Hippocampal formation (tissue), 2 donors: ENCODE measurements at regions not wholly inside any gene's neighbourhood (a gene's known extent, or its start where the extent isn't known, plus 50 kb on each side); places are given as distances from the start of the nearest gene placed in this dataset.
"Not testable (repeated sequence)": the region's sequence is repeated elsewhere in the genome, so short reads cannot be mapped to it uniquely, and the experiment has no call there.

Source experiments
- DNase-seq, 2 donors: peaks; one replicate each; lab custom pipeline; 2025; lab: John Stamatoyannopoulos, UW

DNA sequence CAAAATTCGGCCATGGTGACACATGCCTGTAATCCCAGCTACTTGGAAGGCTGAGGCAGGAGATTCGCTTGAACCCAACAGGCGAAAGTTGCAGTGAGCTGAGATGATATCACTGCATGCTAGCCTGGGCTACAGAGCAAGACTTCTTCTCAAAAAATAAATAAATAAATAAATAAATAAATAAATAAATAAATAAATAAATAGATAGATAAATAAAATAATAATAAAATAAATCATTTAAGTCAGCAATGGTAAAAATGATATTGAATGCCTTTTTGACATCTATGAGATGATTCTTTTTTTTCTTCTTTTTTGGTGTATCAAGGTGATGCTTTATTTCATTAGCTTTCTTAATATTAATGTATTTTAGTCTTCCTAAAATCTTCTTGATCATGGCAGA is 221.7 kb upstream of the RXFP2 start:
- DNase-seq: no peak

DNA sequence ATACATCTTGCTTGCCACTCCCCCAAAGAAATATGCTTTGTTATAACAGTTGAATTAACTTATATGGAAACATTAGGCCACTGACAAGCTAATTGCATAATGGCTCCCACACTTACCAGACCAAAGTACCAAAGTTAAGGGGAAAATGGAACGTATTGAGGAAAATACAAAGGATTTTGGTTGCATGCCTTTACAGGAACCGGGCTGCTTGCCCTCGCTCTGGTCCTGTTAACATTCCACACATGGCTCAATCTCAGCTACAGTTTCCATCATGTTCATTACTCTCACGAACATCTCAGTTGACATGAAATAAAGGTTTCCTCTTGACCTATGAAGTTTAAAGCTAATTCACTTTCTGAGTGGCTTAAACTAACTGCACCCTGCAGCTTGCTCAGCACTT is 220.7 kb upstream of the RXFP2 start:
- DNase-seq: no peak

DNA sequence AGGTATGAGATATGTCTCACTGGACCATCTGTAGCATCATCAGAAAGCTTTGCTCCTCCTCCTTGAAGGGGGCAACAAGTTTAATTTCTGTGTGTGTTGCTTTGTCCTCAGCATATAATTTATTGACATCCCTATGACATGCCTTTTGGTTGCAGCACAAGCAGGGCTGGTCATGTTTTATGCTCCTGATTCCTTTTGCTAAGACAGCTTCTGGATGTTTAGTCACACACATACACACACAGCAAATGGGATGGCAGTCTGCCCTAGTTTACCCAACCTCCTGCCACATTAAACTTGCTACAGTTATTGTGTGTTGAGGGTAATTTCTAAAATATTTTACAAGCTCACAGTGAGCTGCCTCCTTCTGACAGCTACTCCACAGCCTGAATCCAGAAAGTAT is 217.9 kb upstream of the RXFP2 start:
- no peak for DNase-seq

DNA sequence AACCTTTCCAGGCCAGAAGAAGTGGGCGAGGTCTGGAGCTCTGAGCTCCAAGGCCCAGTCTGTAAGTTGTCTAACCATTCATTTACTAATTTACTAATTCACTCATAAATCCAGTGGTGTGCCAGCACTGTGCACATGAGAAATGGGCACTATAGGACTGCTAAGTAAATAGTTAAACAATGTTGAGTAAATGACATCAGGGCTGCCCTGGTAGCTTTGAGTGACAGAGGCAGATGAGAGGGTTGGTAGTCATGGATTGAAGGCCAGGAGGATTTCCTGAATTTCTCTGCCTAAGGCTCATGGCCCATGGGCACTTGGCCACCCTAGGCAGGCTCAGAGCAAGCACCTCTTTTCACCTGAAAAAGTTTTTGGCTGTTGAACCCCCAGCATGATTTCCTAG is 216.9 kb upstream of the RXFP2 start:
- DNase-seq: no peak

DNA sequence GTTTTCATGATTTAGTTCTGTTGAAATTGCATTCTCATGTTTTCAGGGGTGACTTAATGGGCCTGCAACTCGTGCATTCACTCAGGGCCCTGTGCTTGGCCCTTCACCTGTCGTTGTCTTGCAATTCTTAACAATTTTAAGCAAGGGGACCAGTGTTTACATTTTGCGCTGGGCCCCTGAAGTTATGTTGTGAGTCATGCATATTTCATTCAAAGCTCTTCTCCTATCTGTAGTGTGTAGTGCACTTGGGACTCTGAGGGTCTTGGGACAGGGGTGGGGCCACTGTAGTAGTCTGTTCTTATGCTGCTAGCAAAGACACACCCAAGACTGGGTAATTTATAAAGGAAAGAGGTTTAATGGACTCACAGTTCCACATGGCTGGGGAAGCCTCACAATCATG is 211.2 kb upstream of the RXFP2 start:
- DNase-seq: no peak

DNA sequence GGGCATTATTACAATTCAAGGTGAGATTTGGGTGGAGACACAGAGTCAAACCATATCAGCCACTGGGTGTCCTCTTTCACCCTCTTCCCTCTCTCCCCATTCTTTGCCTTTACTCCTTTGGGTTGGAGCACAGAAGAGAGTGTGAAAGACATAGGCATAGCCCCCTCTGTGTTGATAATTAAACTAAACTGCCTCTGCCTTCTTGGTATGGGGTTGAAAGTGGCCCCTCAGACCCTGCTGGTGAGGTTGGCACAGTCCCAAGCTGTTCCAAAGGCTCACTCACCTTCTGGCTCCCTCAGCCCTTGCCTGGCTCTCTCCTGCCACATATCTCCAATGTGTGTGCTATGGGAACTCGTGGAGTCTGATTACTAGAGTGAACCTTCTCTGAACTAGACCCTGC is 210.6 kb upstream of the RXFP2 start:
- DNase-seq: no peak

DNA sequence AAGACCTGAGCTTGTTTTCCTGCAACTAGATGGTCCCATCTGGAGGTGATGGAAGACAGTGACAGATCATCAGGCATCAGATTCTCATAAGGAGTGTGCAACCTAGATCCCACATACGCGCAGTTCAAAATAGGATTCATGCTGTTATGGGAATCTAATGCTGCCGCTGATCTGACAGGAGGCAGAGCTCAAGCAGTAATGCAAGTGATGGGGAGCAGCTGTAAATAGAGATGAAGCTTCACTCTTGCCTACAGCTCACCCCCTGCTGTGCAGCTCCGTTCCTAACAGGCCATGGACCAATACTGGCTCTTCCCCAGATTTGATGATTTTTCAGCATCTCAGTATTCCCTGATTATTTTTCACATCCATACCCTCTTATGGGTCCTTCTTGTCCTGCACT is 208.4 kb upstream of the RXFP2 start:
- no peak for DNase-seq

DNA sequence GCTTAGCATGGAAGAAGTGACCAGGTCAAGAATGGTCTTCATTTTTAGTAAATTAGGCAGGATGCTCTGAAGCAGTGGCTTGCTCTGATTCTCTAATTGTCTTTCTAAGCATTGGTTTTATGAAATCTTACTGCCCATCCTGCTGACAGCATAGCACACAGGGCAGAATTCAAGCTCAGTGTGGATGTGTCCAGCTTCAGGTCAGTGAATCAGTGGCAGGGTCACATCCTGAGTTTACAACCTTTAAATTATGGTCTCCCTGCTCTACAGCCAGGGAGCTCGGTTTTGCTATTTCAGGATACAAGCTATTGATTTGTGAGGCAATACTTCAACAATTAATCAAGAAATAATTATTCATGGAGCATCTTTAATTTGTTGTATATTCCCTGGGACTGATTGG is 202.3 kb upstream of the RXFP2 start:
- DNase-seq: no peak

DNA sequence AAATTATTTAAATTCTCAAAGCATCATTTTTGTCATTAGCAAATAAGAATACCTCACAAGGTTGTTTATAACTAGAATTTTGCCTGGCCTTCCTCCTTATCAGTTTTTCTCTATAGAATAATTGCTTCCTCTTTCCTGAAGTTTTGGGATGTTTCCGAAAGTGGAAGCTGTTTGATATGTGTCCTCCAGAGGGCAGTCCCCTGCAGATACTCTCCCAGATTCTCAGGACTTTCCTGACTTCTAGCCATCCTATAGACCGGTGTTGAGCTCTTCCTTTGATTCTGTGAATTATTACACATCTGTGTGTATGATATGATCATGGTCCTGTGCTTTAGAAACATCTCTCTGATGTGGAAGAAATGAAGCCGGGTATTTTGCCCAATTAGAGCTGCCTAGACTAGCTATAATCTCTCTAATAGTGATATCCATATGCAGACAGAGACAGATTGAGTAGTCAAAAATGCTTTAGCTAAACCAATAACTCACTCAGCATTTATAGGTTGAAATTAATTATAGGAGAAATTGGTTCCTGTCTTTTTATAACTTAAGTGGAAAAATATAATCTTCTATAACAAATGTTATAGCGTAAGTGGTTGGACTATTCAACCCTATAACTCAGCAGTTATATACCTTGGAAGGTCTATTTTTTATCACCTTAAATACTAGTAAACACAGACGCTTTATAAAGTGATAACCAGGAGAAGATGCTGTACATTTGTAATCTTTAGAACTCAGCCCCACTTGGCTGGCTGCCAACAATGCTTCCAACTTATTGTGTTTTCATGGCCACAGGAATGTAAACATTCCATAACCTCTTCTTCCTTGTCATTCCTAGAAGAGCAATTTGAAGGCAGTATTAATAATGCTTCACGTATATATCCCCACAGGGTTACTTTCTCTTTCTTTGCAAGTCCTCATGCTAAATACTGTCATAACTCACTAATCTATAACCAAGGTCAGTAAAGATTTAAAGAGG is 201.0 kb upstream of the RXFP2 start:
- no peak for DNase-seq

DNA sequence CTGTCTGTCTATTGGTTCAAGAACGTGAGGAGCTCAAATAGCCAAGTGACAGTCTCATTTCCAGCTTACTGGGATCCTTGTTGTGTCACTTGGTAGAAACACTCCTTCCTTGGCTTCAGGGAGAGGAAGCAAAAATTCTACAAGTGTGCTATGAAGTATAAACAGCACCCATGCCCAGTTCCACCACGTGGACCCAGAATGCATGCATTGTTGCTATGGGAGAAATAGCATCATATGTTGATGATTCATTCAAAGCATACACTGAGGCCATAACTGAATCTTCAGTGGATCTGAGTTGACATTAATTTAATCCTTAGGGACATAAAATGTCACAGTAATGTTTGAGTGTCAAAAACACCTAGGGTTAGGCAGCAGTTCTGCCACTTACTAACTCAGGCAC is 199.0 kb upstream of the RXFP2 start:
- DNase-seq: no peak

DNA sequence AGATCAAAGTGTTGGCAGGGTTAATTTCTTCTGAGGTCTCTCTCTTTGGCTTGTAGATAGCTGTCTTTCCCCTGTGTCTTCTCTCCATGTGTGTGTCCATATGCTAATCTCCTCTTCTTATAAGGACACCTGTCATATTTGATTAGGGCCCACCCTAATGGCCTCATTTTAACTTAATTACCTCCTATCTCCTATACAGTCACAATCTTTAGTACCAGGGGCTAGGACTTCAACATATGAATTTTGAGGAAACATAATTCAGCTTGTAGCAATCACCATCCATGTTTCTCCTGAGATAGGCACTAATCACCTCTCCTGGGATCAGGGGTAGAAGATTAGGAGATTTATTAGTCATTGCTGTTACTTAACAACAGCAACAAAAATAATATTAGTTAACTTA is 196.1 kb upstream of the RXFP2 start:
- no peak for DNase-seq

DNA sequence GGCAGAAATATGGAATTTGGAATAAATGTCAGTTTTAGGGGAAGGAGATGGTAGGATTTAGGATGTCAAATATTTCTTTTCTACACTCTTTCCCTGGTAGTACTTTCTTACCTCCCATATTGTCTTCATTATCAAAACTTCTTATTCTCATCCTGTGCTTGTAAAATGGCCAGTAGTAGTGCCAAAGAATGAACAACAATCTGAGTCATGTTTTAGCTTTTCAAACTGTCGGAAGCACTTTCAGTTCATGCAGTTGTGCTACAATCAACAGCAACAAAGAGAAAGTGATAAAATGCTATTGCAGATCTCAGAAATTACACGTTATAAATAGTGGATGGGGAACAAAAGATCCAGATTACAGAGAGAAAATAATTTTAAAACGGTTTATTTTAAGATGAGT is 193.7 kb upstream of the RXFP2 start:
- DNase-seq: no peak

DNA sequence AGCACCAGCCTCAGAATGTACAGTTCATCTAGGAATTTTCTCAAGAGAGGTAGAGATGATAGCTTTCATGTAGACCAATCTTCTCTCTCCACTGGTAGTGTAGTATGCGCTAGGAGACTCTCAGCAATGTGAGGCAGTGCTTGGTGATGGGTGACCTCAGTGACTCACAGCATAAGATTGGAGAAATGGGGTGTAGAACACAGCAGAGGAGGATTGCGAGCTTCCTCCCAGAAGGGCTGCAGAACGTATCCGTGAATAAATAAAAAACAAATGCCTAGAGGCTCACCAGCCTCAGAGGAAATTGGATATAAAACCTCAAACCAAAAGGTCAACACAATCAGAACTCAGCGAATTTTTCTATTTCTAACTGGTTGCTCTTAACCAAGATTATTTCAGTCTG is 182.9 kb upstream of the RXFP2 start:
- no peak for DNase-seq

DNA sequence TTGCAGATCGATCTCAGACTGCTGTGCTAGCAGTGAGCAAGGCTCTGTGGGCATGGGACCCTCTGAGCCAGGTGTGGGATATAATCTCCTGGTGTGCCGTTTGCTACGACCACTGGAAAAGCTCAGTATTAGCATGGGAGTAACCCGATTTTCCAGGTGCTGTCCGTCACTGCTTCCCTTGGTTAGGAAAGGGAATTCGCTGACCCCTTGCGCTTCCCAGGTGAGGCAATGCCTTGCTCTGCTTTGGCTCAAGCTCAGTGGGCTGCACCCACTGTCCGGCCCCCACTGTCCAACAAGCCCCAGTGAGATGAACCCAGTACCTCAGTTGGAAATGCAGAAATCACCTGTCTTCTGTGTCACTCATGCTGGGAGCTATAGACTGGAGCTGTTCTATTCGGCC is 155.1 kb upstream of the RXFP2 start:
- not testable (repeated sequence) for DNase-seq

DNA sequence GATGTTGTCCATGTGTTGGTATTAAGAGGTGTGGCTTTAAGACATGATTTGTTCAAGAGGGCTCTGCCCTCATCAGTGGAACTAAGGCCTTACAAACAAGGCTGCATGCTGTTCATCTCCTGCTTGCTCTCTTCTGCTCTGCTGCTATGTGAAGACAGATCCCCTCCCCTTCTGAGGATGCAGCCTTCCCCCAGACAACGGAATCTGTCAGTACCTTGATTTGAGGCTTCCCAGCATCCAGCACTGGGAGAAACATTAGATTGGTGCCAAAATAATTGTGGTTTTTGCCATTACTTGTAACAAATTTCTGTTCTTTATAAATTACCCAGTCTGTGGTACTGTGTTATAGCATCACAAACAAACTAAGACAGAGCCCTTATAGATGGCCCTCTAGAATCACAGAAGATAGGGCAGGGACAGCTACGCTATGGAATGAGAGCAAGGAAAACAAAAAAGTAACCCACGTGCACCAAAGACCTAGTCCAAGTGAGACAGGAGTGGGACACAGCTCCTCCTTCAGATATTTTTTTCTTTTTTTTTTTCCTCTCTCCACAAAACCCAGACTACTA is 151.5 kb upstream of the RXFP2 start:
- no peak for DNase-seq

DNA sequence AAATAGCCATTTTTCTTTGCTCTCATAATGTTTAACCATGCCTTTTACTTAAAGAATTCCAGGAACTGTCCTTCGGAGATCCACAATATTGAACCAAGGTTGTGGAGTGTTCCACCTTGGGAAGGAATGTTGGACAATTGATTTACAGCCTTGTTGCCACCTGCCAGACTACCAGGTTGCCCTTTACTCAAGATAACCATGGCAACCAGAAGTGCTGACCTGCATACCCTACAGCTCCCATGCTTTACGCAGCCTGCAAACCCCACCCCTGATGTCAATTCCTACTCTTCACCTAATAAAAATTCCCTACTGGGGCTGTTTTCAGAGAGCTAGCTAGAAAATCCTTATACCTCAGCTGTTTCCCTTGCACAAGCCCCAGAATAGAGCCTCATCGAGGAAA is 151.0 kb upstream of the RXFP2 start:
- DNase-seq: no peak

DNA sequence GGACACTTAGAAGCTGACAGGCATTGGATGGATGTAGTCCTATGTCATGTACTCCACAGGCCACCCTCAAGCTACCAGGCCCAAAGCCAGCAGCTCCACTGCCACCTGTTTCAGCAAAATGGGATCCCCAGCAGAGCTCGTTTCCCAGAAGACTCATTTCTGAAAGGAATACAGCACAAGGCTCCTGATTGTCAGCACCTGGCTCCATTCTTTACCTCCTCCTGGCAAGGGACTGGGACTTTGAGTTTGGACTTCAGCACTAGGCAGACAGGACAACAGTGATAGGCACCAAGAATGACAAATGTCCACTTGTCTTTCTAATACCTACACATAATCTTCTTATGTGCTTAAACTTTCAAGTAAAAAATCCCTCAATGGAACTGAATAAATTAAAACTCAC is 150.4 kb upstream of the RXFP2 start:
- DNase-seq: no peak

DNA sequence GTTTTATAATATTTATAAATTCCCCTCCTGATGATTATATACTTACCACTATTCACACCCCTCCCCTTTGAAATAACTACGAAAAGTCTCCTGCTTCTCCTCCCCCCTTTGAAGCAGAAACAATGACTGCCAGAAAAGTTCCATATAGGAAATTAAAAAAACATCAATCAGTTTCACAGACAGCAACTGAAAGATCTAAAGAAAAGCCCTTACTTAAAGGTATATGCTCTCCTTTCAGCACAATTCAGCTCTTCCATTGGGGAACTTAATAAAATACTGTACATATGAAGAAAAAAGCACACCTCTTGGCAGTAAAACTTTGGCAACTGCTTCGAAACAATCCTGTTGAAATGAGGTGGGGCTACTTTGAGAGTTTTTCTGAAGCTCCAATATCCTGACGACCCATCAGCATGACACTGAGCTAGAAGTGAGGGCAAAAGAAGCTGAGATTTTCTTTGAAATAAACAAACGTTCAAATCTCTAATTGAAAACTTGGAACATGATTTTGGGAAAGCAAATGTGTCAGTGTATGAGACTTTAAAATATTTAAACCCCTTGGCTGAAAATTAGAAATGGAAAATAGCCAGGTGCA is 147.6 kb upstream of the RXFP2 start:
- DNase-seq: no peak

DNA sequence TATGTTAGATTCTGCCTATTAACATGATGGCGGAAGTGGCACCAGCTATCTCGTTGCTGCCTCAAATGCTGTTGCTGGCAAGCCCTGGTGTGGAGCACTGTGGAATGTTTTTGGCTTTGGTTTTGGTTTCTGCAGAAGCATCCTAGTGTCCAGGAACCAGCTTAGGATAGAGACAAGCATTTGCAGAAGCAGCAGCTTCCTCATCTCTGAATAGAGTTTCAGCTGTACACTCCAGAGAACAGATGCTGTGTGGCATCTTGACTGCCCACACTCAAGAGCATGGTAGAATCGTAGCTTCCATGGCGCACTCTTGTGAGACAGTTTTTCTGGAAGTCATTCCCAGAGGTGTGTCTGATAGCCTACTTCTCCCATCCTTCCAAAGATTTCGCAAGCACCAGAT is 145.3 kb upstream of the RXFP2 start:
- DNase-seq: no peak

DNA sequence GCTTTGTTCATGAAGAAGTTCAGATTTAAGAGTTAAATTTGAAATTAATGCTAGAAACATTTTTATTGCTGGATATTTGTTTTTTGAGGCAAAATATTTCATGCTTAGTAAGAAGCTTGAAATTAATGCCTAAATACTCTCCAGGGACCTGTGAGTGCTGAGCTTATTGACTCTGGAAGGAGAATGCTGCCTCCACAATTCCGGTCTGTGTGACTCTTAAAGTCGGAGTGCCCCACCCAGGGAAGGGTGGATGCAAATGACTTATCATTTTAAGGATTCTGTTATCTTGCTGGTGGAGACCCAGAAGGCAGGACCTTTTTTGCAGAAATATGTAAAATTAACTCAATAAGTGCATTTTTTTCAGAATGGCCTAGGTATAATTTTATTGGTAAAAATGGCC is 143.8 kb upstream of the RXFP2 start:
- no peak for DNase-seq

DNA sequence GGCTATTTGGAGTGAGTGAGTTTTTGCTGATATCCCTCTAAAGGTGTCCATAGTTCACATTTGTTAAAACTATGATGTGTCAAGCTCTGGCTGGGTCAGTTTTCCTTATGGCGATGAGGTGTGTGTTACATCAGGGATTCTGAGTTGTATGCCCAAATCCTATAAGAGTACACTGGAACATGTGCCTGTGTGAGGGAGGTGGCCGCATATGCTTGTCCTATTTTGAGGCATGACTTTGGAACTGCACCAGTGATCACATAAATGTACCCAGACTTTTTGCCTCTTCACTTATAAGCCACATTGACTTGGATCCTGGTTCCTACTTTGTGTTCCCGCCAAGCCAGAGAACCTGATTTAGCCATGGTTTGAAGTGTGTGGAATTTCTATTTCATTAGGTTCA is 140.3 kb upstream of the RXFP2 start:
- no peak for DNase-seq

DNA sequence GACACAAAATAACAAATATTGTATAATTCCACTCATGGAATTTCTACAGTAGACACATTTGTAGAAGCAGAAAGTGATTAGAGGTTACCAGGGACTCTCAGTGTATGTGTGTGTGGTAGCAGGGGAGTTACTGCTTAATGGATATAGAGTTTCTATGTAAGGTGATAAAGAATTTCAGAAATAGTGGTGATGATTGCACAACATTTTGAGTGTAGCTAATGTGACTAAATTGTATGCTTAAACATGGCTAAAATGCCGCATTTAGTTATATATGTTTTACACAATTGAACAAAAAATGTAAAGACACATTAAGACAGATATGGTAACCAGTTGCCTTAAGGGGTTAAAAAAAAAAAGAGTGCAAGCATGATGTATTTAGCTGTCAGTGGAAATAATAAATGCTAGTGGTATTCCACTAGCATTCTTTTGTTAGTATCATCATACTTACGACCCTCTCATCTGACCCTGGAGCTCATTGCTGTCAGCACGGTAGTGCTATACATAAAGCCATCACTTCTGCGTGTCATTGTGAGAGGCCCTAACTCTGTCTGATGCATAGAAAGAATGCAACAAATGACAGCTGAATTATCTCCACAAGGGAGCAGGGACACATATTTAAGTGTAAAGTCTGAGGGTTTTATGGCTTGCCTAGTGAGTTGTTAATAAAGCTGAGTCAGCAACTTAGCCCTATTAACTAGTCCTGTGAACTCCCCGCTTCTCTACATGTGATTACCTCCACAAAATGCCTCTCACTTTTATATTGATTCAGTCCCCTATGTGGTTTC is 134.1 kb upstream of the RXFP2 start:
- no peak for DNase-seq

DNA sequence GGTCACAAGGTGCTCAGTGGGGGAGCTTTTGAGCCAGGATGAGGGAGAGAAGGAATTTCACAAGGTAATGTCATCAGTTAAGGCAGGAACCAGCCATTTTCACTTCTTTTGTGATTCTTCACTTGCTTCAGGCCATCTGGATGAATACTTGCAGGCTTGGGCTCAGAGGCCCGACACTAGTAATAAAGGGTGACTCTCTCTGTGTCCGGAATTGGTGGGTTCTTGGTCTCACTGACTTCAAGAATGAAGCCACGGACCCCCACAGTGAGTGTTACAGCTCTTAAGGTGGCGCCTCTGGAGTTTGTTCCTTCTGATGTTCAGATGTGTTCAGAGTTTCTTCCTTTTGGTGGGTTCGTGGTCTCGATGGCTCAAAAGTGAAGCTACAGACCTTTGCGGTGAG is 131.8 kb upstream of the RXFP2 start:
- not testable (repeated sequence) for DNase-seq
